GM21390 (cell line): ENCODE measurements at regions not wholly inside any gene's neighbourhood (a gene's known extent, or its start where the extent isn't known, plus 50 kb on each side); places are given as distances from the start of the nearest gene placed in this dataset.
"Not testable (repeated sequence)": the region's sequence is repeated elsewhere in the genome, so short reads cannot be mapped to it uniquely, and the experiment has no call there.

ENCODE experiments used
- ATAC-seq: cut with Tn5 transposase; IDR thresholded peaks from one replicate; pipeline ENCODE4 v1.9.1; 2021; ENCODE audit not compliant: unreplicated experiment

DNA sequence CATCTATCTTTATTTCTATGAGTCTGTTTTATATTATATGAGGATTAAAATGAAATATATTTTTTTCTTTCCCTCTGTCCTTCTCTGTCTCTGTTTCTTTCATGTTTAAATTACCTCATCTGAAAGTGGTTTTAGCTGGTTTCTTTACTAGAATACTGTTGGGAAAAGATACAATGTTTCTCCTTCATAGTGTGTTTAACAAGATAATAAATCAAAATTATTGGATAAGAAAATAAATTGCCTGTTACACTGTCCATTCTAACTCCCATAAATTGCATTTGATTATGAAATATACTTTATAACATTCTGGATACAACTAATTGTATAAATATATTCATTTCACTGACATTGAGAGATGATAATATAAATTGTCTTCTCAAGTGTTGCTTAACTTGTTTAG lies 1168.0 kb downstream of the PLA2G4A start:
- ATAC-seq = no peak

DNA sequence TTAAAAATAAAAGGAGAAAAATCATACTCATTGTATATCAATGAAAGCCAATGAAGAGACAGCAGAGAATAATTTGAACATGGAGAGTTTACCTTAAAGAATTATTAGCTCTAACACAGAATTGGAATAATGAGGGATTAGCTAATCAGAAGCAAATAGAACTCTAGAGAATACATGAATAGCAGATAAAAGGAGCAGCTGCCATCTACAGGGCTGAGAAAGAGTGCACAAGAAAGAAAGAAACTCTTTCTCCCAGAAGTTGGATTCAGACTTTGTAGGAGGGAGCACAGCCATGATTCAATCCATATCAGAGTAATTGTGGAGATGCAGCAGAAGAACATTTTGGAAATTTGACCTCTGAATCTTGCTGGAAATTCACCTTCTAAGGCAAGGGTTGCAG lies 1171.2 kb downstream of the PLA2G4A start:
- no peak for ATAC-seq

DNA sequence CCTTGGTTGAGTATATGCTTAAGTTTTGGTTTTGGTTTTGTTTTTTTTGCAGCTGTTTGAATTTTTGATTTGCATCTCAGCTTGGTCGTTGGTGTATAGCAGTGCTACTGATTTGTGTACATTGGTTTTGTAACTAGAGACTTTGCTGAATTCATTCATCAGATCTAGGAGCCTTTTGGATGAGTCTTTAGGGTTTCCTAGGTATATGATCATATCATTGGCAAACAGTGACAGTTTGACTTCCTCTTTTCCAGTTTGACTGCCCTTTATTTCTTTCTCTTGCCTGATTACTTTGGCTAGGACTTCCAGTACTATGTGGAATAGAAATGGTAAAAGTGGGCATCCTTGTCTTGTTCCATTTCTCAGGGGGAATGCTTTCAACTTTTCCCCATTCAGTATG lies 1174.9 kb downstream of the PLA2G4A start:
- ATAC-seq = not testable (repeated sequence)

DNA sequence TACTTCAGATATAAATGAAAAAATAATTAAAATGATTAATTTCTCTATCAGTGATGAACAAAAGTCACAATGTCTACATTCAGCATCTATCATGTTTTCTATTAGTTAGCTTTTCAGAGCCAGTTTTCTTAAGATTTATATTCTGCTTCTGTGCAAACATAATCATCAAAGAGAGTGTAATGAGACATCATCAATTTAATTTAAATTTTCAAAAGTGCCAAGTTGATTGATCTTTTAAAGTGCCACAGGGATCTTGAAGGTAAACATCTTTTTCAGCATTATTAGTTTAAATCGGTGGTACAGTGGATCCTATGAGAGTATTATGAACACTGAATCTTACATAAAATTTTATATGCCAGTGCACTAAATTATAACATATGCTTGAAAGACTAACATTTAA lies 1176.1 kb downstream of the PLA2G4A start:
- ATAC-seq = no peak

DNA sequence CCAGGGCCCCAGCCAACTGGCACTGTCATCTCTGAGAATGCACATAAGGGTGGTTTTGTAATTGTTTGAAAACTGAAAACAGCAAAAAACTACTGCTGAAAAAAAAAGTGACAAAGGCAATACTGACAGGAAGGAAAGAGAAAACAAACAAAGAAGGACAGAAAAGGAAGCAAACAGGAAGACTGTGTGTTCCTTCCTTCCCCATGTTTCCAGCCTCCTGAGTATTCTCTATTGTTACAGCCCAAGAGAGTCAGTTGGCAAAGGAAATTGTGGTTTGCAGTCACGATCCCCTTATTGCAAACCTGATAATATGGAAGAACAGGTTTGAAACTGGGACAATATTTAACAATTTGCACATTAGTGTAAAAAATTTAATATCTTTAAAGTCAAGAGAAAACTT lies 1177.6 kb downstream of the PLA2G4A start:
- ATAC-seq = no peak

DNA sequence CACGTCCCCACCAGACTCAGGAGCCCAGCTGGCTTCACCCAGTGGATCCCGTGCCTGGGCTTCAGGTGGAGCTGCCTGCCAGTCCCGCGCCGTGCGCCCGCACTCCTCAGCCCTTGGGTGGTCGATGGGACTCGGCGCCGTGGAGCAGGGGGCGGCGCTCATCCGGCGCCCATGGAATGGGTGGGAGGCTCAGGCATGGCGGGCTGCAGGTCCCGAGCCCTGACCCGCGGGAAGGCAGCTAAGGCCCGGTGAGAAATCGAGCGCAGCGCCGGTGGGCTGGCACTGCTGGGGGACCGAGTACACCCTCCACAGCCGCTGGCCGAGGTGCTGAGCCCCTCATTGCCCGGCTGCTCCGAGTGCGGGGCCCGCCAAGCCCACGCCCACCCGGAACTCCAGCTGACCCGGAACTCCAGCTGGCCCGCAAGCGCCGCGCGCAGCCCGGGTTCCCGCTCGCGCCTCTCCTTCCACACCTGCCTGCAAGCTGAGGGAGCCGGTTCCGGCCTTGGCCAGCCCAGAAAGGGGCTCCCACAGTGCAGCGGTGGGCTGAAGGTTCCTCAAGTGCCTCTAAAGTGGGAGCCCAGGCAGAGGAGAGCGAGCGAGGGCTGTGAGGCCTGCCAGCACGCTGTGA lies 1184.6 kb downstream of the PLA2G4A start:
- ATAC-seq = not testable (repeated sequence)

DNA sequence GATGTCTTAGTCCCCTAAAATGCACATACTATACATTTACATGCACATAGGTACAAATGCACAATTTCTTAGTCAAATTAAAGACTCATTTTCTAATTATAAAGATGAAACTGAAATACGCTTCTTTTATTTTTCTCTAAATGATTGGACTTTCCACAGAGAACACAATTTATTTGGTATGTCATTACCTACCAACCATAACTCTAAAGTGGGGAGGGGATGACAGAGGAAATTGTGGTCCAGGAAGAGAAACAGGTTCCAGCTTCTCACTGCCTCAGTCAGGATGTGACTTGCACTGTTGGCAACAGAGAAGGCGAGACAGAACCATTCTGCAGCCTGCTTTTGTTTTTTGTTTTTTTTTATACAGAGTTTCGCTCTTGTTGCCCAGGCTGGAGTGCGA lies 1189.2 kb downstream of the PLA2G4A start:
- no peak for ATAC-seq

DNA sequence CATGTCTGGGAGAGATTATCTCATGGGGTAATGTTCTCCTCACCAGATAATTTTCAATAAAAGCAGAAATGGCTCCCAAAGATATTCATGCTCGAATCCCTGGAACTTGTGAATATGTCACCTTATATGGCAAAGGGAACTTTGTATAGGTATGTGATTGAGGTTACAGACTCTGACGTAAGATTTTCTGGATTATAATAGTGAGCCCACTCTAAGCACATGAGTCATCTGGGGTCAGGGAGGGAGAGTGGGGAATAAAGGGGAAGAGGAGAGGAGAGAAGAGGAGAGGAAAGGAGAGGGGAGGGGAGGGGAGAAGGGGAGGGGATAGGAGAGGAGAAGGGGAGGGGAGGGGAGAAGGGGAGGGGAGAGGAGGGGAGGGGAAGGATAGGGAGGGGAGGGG lies 1193.9 kb downstream of the PLA2G4A start:
- ATAC-seq = no peak

DNA sequence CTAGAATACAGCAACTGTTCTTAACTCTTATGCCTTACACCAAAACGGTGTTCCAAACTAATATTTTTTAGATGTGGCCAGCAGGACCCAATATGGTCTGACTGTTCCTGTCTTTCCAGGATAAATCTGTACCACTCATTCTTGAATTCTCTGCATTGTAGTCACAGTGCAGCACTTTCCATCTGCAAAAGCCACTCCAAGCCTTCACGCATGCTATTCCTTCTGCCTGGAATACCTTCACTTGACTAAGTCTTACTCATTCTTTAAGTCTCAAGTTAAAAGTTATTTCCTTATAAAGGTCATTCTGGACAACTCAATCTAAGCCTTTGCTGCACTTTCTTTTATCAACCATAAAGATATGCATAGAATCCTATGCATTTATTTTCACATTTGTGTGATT lies 1194.5 kb downstream of the PLA2G4A start:
- ATAC-seq = no peak

DNA sequence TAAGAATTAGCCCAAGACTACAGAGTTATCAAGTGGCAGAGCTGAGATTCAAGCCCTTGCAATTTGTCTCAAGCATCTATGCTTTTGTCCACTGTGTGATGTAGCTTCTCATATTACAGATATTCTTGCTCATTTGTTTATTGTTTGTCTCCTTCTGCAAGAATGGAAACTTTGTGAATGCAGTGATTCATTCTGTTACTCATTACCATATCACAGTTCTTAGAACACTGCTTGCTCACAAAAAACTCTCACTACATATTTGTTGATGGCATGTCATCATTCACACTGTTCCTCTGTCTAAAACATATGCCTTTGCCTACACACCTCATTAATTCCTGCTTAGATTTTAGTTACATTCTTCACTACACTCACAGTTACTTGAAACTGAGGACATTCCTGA lies 1198.9 kb downstream of the PLA2G4A start:
- peak; percentile 85 for ATAC-seq

DNA sequence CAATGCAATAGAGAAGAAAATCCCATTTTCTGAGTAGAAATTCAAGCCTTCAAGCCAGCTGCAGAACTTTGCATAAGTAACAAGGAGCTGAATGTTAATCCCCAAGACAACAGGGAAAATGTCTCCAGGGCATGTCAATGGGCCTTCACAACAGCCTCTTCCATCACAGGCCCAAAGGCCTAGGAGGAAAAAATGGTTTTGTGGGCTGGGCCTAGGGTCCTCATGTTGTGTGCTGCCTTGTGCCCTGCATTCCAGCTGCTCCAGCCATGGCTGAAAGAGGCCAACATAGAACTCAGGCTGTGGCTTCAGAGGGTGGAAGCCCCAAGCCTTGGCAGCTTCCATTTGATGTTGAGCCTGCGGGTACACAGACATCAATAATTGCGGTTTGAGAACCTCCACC lies 1208.8 kb downstream of the PLA2G4A start:
- not testable (repeated sequence) for ATAC-seq

DNA sequence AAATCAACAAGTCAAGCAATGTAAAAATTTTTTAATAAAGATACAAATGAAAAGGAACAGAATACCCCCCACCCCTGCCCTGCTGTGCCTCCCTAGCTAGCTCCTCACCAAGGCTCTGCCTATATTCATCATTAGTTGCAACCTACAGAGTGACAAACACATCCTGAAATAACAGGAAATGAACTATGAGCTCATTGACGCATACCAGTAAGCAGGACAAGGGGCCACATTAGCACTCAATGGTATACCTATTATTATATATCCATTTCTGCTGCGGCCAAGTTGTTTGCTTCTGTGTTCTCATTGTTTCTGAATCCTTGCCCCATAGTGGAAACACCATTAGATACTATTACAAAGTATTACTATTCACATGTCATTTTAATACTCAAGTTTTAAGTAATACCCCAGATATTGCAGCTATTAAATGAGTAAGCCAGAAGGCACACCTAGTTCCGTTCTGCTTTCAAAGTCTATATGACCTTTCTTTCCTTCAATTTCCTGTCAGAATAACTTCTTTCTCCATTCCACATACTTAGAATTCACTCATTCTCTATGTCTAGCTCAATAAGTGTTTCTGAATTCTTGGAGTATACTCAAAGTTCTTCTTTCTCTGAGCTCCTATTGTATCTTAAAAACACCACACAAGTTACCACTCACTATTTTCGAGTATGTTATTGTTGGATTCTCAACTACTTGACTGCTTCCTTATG lies 1214.9 kb downstream of the PLA2G4A start:
- no peak for ATAC-seq

DNA sequence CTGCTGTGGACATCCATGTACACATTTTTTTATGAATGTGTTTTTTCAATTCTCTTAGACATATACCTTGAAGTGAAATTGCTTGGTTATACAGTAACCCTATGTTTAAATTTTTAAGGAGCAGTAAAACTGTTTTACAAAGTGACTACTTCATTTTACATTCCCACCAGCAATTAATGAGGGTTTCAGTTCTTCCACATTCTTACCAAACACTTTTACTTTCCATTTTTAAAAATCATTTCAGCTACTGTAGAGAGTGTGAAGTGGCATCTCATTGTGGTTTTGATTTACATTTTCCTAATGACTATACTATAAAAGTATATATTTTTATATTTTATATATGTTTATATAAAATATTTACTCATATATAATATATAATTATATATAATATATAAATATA lies 1221.5 kb downstream of the PLA2G4A start:
- ATAC-seq = no peak

DNA sequence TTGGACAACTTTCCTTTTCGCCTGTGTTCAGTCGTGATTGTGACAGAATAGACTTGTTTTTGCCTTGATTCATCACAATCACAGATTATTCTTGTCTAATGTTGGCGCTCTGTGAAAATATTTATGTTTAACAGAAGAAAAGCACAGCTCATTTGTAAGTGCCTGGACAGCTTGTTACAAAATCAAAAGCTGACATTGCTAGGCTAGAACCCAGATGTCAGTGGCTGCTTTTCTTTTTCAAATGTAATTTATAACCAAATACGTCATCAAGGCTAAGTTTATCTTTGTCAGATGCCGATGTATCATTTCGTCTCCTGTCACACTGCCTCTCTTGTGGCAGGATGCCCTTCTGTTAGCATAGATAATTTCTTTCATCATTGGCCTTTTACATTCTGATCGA lies 1227.3 kb downstream of the PLA2G4A start:
- no peak for ATAC-seq

DNA sequence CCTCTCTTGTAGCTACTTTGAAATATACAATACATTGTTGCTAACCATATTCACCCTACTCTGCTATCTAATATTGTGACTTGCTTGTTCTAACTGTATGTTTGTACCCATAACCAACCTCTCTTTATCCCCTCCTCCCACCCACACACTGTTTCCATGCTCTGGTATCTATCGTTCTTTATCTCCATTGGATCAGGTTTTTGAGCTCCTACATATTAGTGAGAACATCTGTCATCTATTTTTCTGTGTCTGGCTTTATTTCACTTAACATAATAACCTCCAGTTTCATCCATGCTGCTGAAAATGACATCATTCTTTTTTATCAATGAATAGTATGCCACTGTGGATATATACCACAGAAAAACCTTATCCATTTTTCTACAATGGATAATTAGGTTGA lies 1230.1 kb downstream of the PLA2G4A start:
- ATAC-seq = no peak

DNA sequence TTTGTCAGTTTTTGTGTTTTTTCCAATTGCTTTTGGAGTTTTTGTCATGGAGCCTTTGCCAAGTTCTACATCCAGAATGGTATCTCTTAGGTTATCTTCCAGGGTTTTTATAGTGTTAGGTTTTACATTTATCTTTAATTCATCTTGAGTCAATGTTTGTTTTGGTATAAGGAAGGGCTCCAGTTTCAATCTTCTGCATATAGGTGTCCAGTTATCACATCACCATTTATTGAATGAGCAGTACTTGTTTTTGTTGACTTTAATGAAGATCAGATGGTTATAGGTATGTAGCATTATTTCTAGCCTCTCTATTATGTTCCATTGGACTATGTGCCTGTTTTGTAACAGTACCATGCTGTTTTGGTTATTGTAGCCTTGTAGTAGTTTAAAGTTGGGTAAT lies 1233.1 kb downstream of the PLA2G4A start:
- ATAC-seq = no peak

DNA sequence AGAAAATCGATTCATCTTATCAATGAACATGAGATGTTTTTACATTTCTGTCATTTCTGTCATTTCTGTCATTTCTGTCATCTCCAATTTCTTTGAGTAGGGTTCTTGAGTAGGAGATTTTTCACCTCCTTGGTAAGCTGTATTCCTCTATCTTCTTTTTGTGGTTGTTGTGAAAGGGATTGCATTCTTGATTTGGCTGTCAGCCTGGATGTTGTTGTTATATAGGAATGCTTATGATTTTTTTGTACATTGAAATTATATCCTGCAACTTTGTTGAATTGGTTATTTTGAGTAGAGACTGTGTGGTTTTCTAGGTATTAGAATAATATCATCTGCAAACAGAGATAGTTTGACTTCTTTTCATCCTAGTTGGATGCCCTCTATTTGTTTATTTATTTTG lies 1233.7 kb downstream of the PLA2G4A start:
- no peak for ATAC-seq

DNA sequence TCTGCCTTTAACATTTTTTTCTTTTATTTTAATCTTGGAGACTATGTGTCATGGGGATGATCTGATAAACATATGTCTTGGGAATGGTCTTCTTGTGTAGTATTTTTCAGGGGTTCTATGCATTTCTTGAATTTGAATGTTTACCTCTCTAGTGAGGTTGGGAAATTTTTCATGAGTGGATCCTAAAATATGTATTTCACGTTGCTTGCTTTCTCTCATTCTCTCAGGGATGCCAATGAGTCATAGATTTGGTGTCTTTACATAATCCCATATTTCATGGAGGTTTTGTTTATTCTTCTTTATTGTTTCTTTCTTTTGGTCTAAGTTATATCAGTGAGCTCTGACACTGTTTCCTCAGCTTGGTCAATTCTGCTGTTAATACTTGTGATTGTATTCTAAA lies 1237.2 kb downstream of the PLA2G4A start:
- ATAC-seq = no peak

DNA sequence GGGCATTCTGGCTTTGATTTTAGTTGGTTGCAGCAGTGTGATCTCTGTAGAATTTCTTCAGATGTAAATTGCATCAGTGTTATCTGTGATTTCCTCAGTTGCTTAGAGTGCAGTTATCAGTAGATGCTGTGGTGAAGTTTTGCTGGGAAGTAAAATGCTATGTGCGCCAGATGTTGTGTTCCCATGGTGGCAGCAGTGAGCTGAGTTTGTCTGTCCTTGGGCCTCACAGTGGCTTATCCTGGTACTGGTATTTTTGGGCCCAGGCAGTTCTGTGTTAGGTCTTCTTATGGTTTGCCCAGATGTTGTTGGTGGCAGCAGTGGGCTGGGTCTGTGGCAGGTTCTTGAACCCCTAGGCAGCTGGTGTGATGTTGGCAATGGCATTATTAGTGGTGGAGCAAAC lies 1242.1 kb downstream of the PLA2G4A start:
- no peak for ATAC-seq

DNA sequence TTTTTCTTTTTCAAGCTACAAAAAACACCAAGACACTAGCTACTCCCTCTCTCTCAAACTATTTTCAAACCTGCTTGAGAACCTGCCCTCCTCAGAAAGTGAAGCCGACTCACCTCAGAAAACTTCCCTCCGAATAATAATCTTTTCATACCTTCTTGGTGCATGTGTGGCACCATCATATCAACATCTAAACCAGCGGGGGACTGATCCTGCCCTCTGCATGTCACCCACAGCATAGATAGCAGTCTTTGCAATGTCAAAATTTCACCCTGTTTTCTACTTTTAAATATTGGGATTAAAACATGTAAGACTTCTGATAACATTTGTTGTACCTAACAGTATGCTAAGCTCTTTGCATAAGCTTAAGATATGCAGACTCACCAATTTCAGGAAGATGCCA lies 1260.3 kb downstream of the PLA2G4A start:
- ATAC-seq = no peak

DNA sequence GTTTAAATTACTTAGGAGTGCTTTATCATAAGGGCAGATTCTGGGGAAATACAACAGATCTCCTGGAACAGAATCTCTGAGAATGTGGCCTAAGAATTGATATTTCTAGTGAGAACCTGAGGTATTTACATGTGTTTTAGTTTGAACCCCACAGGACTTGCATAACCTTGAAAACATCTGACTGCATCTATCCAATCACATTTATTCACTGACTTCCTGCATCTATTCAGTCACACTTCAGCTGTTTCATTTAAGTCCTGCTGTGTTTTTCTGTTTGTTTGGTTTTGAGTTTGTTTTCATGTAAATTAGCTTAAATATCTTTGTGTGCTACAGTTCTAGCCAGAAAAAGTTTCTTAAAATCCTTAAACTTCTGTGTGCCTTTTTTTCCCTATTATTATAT lies 1260.7 kb downstream of the PLA2G4A start:
- ATAC-seq = no peak

DNA sequence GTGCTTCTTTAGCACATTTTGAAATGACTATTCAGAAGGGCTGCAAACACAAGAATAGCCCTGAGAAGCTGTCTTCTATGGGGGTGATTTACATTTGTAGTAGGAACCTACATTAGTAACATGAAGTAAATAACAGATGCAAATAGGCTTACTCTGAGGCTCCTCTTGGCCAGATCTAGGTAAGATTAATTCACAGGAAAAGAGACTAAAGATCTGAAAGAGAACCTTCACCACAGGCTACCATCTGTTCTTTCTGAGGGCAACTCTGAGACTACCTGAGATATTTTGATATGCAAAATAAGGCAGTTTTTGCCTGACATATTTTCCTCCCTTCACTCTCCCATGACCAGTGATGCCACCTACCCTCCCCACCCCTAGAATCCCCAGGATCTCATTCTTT lies 1267.8 kb downstream of the PLA2G4A start:
- ATAC-seq = no peak

DNA sequence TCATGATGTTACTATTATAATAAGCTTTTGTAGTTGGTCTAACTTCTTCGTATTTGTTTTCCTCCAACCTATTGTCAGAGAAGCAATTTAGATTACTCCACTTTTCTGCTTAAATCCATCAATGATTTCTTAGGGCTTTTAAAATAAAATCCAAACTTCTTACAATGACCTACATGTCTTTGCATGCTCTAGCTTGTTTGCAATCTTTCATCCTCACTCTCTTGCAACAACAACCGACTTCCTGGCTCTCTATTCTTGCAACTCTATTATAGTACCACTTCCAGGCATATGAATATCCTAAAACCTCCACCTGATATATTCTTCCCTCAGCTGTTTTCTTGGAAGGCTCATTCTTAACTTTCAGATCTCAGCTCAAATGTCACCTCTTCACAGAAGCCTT lies 1288.7 kb downstream of the PLA2G4A start:
- no peak for ATAC-seq
